ENCODE measurements at regions not wholly inside any gene's neighbourhood (a gene's known extent, or its start where the extent isn't known, plus 50 kb on each side); places are given as distances from the start of the nearest gene placed in this dataset.

DNA sequence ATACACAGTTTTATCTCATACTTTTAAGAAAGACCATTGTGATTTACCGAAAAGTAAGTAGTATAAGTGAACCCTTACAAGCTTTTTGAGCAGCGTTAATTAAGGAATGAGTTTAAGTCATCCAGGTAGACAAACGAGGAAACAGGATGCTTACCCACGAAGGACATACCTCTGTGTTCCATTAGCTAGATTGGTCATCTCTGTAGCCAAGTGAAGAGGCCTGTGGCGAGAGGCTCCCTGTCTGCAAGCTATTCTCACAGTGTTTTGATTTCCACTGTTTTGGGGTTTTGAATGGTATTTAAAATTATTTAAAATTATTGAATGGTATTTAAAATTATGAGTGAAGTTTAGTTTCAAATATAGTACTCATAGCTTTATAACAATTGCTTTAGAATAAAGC, 342.1 kb upstream of the RGS6 start:
- H3K27ac ChIP-seq: no peak overlapping the region
- H3K79me2 ChIP-seq (ENCODE audit: insufficient read depth, low read depth): no peaks in the 10 kb centered on the region
- TF ChIP-seq, protein P1, sequence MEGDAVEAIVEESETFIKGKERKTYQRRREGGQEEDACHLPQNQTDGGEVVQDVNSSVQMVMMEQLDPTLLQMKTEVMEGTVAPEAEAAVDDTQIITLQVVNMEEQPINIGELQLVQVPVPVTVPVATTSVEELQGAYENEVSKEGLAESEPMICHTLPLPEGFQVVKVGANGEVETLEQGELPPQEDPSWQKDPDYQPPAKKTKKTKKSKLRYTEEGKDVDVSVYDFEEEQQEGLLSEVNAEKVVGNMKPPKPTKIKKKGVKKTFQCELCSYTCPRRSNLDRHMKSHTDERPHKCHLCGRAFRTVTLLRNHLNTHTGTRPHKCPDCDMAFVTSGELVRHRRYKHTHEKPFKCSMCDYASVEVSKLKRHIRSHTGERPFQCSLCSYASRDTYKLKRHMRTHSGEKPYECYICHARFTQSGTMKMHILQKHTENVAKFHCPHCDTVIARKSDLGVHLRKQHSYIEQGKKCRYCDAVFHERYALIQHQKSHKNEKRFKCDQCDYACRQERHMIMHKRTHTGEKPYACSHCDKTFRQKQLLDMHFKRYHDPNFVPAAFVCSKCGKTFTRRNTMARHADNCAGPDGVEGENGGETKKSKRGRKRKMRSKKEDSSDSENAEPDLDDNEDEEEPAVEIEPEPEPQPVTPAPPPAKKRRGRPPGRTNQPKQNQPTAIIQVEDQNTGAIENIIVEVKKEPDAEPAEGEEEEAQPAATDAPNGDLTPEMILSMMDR (conservative IDR thresholded peaks at IDR 0.05; ENCODE audit: low read depth, low read length): no peak
- no peak overlapping the region for H2AFZ ChIP-seq (ENCODE audit: low read depth)
- no peaks in the 10 kb centered on the region for H3K27me3 ChIP-seq (ENCODE audit: insufficient read depth, low read depth)
- no peak overlapping the region for H3K4me3 ChIP-seq (IDR thresholded peaks at IDR 0.05; ENCODE audit: insufficient read depth, low read depth, low read length)
- H3K36me3 ChIP-seq (ENCODE audit: insufficient read depth): no peaks in the 10 kb centered on the region
- H3K9ac ChIP-seq: no peak overlapping the region
- H3K4me2 ChIP-seq: no peak overlapping the region
- 0 out of 2 replicates have a peak, but pooled peaks cover 4% of the 10 kb centered on the region for H4K20me1 ChIP-seq (ENCODE audit: insufficient read depth)
- H3K4me1 ChIP-seq (ENCODE audit: low read depth, poor library complexity, severe bottlenecking): peaks cover 32% of the 10 kb centered on the region

DNA sequence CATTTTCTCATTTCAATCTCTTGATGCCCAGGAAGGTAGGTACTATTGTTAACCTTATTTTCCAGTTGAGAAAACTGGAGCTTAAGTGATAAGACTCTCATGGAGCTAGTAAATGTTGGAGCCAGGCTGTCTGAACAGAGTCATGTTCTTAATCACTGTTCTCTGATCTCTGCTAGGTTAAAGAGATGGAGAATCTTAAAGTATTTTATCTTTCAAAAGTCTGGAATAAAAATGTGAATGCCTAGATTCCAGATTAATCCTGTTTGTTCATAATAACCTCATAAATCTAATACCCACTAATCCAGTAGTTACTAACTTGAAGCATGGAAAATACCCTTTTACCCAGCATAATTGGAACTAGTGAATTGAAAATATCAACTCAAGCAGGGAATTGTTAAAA, 341.0 kb upstream of the RGS6 start:
- no peak overlapping the region for H3K27ac ChIP-seq
- TF ChIP-seq, protein P1 (conservative IDR thresholded peaks at IDR 0.05; ENCODE audit: low read depth, low read length): no peak
- H3K9ac ChIP-seq: no peak overlapping the region
- H3K4me2 ChIP-seq: 0 out of 2 replicates have a peak overlapping the region, but pooled peaks have one; percentile 24
- H3K79me2 ChIP-seq (ENCODE audit: insufficient read depth, low read depth): no peaks in the 10 kb centered on the region
- peaks cover 42% of the 10 kb centered on the region for H3K4me1 ChIP-seq (ENCODE audit: low read depth, poor library complexity, severe bottlenecking)
- H3K36me3 ChIP-seq (ENCODE audit: insufficient read depth): no peaks in the 10 kb centered on the region
- no peaks in the 10 kb centered on the region for H3K27me3 ChIP-seq (ENCODE audit: insufficient read depth, low read depth)
- H2AFZ ChIP-seq (ENCODE audit: low read depth): no peak overlapping the region
- 0 out of 2 replicates have a peak, but pooled peaks cover 4% of the 10 kb centered on the region for H4K20me1 ChIP-seq (ENCODE audit: insufficient read depth)
- H3K4me3 ChIP-seq (IDR thresholded peaks at IDR 0.05; ENCODE audit: insufficient read depth, low read depth, low read length): no peak overlapping the region

DNA sequence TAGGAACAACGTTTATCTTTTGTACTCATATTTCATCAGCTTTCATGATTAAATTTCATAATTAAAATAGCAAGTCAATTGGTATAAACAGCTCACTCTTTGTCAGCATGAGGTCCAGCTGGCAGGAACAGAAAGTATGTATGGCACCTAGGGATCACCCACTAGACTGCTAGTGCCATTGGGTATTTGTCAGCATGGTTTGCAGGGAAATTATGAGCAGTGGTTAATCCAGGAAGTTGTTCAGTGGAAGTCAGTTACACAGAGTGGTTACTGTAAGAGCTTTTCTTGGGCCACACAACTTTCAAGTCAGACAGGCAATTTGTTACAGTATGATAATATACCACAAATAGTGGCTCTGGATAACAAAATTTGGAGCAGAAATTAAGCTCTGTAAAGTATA, 340.3 kb upstream of the RGS6 start:
- TF ChIP-seq, protein P1 (conservative IDR thresholded peaks at IDR 0.05; ENCODE audit: low read depth, low read length): no peak

DNA sequence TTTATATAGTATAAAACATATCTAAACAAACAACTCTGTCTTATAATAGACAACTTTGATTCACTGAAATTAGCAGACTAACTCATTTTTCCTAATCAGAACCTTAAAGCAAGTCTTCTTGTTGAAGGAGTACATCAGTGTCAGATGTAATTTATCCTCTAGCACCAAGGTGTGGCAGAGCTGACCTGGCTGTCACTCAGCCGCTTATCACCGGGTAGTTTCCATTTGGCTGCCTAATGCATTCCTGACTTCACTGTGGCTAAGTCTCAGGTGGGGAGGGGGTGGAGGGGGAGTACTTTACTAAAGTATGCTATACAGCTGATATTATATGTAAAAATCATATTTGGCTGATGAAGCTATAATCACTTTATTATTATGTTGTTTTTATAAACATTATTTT, 339.9 kb upstream of the RGS6 start:
- Histone ChIP-seq H3K36me3 (ENCODE audit: insufficient read depth) (no peaks in the 10 kb centered on the region), H2AFZ (ENCODE audit: low read depth) (no peak overlapping the region), H4K20me1 (ENCODE audit: insufficient read depth) (0 out of 2 replicates have a peak, but pooled peaks cover 4% of the 10 kb centered on the region), H3K79me2 (ENCODE audit: insufficient read depth, low read depth) (no peaks in the 10 kb centered on the region), H3K4me3 (IDR thresholded peaks at IDR 0.05; ENCODE audit: insufficient read depth, low read depth, low read length) (no peak overlapping the region), H3K9ac (no peak overlapping the region), H3K4me2 (peak overlapping the region; percentile 24; the same call in 1 of the 2 replicates), H3K4me1 (ENCODE audit: low read depth, poor library complexity, severe bottlenecking) (peaks cover 42% of the 10 kb centered on the region), H3K27me3 (ENCODE audit: insufficient read depth, low read depth) (no peaks in the 10 kb centered on the region), H3K27ac (no peak overlapping the region)
- TF ChIP-seq, protein P1 (conservative IDR thresholded peaks at IDR 0.05; ENCODE audit: low read depth, low read length): no peak

More for the DNA sequence above, 340.3 kb upstream of the RGS6 start:
- H3K9ac ChIP-seq: no peak overlapping the region
- H2AFZ ChIP-seq (ENCODE audit: low read depth): no peak overlapping the region
- no peak overlapping the region for H3K27ac ChIP-seq
- H3K79me2 ChIP-seq (ENCODE audit: insufficient read depth, low read depth): no peaks in the 10 kb centered on the region
- H4K20me1 ChIP-seq (ENCODE audit: insufficient read depth): 0 out of 2 replicates have a peak, but pooled peaks cover 4% of the 10 kb centered on the region
- H3K4me2 ChIP-seq: peak overlapping the region; percentile 24
- no peaks in the 10 kb centered on the region for H3K36me3 ChIP-seq (ENCODE audit: insufficient read depth)
- peaks cover 42% of the 10 kb centered on the region for H3K4me1 ChIP-seq (ENCODE audit: low read depth, poor library complexity, severe bottlenecking)
- H3K4me3 ChIP-seq (IDR thresholded peaks at IDR 0.05; ENCODE audit: insufficient read depth, low read depth, low read length): no peak overlapping the region
- no peaks in the 10 kb centered on the region for H3K27me3 ChIP-seq (ENCODE audit: insufficient read depth, low read depth)
